Activated naive CD8-positive, alpha-beta T cell treated with anti-CD3 and anti-CD28 coated beads, Interleukin-2, amount 50 U/mL, for 24 hours (primary cell): ENCODE measurements at regions not wholly inside any gene's neighbourhood (a gene's known extent, or its start where the extent isn't known, plus 50 kb on each side); places are given as distances from the start of the nearest gene placed in this dataset.

Experiments used
- ATAC-seq: fragments of 150-1000 bp; cut with Tn5 transposase; one replicate; pipeline ENCODE4 v1.10.0; 2021
- DNase-seq: peaks from one replicate; pipeline ENCODE4 v3.0.0; 2021
- H3K27ac Mint-ChIP-seq: one replicate; pipeline ENCODE4 v1.8.0; 2021; ENCODE audit warnings: mild to moderate bottlenecking, mixed read lengths
- H3K27me3 Mint-ChIP-seq: one replicate; pipeline ENCODE4 v1.8.0; 2021; ENCODE audit warnings: mixed read lengths
- H3K36me3 Mint-ChIP-seq: one replicate; pipeline ENCODE4 v1.8.0; 2021; ENCODE audit warnings: low read depth, mixed read lengths
- H3K4me1 Mint-ChIP-seq: one replicate; pipeline ENCODE4 v1.8.0; 2021; ENCODE audit warnings: mixed read lengths
- H3K4me3 Mint-ChIP-seq: one replicate; pipeline ENCODE4 v1.8.0; 2021; ENCODE audit warnings: mild to moderate bottlenecking, moderate library complexity, mixed read lengths
- H3K9me3 Mint-ChIP-seq: one replicate; pipeline ENCODE4 v1.8.0; 2021; ENCODE audit warnings: mixed read lengths

DNA sequence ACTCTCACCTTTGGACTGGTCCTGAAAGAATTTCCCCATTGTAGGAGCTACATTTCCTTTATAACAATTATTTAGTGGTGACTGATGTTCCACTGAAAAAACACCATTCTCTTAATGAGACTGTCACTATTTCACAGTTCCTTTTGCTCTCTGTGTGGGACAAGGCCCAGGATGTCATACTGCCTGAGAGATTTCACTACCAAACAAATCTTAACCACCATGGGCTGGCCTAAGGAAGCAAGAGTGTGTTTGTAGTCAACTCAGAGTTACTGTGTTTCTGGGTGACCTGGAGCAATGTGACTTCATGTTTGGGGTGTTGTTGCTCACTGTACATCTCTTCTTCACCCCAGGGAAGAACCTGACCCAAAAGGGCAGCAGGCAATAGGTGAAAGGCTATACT is 50.1 kb upstream of the ZNF608 start:
- no peak overlapping the region for H3K27ac Mint-ChIP-seq
- no peaks in the 10 kb centered on the region for H3K27me3 Mint-ChIP-seq
- H3K4me1 Mint-ChIP-seq: no peaks in the 10 kb centered on the region
- H3K4me3 Mint-ChIP-seq: no peak overlapping the region
- no peak for DNase-seq
- H3K9me3 Mint-ChIP-seq: no peaks in the 10 kb centered on the region
- ATAC-seq: no peak
- H3K36me3 Mint-ChIP-seq: no peaks in the 10 kb centered on the region

DNA sequence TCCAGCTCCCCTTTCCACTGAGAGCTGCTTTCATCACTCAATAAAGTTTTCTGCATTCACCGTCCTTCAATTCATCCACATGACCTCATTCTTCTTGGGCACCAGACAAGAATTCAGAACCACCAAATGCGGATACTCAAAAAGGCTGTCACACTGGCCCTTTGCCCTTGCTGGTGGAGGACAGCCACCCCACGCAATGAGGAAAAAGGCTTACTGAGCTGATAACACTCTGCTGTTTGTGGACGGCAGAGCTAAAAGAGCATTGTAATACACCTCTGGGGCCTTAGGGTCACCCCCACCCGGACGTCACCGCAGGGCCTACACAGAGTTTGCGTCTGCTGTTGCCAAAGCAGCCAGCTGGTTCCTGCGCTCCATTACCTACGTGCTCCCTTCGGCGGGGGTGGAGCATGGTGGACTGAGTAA is 51.2 kb upstream of the ZNF608 start:
- ATAC-seq: no peak
- no peaks in the 10 kb centered on the region for H3K4me1 Mint-ChIP-seq

DNA sequence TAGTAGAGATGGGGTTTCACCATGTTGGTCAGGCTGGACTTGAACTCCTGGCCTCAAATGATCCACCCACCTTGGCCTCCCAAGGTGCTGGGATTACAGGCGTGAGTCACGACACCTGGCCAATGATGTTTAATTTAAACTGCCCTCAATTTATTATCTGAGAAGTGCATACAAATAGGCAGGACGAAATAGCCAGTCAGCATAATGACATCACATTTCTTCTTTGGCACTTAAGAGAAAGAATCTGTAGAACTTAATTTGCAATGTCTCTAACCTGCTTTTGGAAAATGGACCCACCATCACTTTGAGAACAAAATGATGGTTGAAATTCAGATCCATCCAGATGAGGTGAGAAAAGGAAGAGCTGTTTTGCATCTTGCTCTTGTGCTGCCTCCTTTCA is 52.5 kb upstream of the ZNF608 start:
- Mint-ChIP-seq H3K27me3 (no peaks in the 10 kb centered on the region), H3K36me3 (no peaks in the 10 kb centered on the region), H3K4me3 (no peak overlapping the region), H3K9me3 (peaks cover 3% of the 10 kb centered on the region), H3K4me1 (no peaks in the 10 kb centered on the region), H3K27ac (no peak overlapping the region)
- ATAC-seq: no peak
- no peak for DNase-seq

More for the DNA sequence above, 51.2 kb upstream of the ZNF608 start:
- H3K9me3 Mint-ChIP-seq: no peaks in the 10 kb centered on the region
- DNase-seq: no peak
- H3K27me3 Mint-ChIP-seq: no peaks in the 10 kb centered on the region
- H3K27ac Mint-ChIP-seq: no peak overlapping the region
- H3K36me3 Mint-ChIP-seq: no peaks in the 10 kb centered on the region
- H3K4me3 Mint-ChIP-seq: no peak overlapping the region

DNA sequence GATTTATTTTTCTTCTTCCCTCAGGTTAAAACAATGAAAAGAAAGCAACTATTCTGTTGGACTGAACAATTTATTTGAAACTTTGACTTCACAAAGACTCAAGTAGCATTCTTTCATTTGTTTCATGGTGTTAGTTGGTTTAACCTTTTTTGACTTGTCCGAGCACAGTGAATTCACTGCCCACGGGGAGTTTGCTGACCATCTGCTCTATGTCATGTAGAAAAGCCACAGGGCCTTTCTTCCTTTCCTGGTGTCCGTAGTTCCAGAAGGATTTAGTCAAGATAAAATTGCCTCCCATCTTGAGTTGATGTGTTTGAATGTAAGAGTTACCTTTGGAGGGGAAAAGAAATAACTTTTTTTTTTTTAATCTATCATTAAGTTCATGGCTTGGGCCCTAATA is 55.1 kb upstream of the ZNF608 start:
- Mint-ChIP-seq H3K27ac (no peak overlapping the region), H3K4me3 (no peak overlapping the region), H3K36me3 (no peaks in the 10 kb centered on the region), H3K9me3 (peaks cover 3% of the 10 kb centered on the region), H3K4me1 (no peaks in the 10 kb centered on the region), H3K27me3 (no peaks in the 10 kb centered on the region)
- ATAC-seq (no peak), DNase-seq (no peak)

DNA sequence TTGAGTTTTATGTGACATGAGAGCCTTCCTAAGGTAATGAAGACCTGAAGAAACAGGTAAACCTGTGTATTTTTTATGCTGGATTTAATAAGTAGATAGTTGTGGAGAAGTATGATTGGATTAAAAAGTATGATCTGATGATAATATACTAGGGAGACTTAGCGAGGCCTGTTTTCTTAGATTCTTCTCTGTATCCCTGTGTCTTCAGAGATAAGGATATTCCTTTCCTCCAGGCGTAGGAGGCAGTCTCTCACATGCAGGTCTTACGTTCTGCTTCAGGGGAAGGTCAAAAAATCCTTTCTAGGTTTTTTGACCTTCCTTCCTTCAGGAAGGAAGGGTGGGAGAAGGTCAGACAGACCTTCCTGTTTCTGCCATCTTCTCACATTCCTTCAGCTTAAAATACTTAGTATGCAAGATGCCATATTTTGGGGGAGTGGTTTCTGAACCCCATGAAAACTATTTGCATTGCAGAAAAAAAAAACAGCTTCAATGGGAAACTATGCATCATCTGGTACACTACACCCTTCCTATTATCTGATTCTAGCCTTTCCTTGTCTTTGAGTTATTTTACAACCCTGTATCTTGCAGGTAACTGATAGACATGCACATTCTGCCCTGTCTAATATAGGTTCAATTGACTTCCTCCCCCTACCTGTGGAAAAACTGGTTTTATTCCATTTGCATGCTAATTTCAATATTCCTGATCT is 57.3 kb upstream of the ZNF608 start:
- H3K9me3 Mint-ChIP-seq: peaks cover 3% of the 10 kb centered on the region
- H3K27me3 Mint-ChIP-seq: no peaks in the 10 kb centered on the region
- DNase-seq: no peak
- H3K4me3 Mint-ChIP-seq: no peak overlapping the region
- no peaks in the 10 kb centered on the region for H3K36me3 Mint-ChIP-seq
- no peak overlapping the region for H3K27ac Mint-ChIP-seq
- ATAC-seq: no peak
- H3K4me1 Mint-ChIP-seq: no peaks in the 10 kb centered on the region

DNA sequence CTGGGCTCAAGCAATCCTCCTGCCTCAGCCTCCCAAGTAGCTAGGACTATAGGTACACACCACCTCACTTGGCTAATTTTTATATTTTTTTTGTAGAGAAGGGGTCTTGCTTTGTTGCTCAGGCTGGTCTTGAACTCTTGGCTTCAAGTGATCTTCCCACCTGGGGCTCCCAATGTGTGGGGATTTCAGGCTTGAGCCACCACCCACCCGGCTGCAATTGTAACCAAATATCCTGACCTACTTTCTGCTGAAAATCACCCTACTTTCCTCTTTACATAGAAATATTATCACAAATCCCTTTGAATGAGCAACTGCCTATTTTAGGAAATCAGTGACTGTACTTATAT is 59.6 kb upstream of the ZNF608 start:
- Mint-ChIP-seq H3K4me1 (no peaks in the 10 kb centered on the region), H3K36me3 (no peaks in the 10 kb centered on the region), H3K9me3 (peaks cover 3% of the 10 kb centered on the region), H3K27me3 (peaks cover 3% of the 10 kb centered on the region), H3K27ac (no peak overlapping the region), H3K4me3 (no peak overlapping the region)
- DNase-seq: no peak
- no peak for ATAC-seq

DNA sequence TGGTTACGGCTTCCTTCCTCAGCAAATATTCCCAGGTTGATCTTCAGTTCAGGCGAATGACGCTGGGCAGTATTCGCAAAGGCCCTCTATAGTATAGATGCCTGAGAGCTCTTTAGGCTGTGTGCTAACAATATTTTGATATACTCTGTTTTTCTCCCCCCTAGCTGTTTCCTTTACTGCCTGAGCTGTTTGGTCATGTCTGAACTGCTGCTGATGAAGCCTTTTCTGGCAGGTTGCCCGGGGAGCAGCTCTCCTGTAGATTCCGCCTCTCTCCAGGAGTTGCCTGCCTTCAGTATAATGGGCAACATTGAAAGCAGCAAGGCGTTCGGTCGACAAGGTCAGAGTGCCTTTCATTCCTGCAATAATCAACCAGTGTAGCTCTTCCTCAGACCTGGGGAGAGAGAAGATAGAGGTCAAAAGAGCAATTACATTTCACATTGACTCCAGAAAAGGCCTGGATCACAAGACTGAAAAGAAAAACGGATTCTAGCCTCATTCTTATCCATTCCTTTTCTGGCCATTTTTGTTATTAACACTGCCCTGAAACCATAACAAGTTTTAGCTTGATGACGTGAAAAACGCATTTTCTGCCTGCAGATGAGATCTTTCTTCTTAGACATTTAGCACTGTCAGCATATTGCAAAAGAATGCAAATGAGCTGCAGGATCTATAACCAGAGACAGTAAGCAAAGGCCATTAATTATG is 60.1 kb upstream of the ZNF608 start:
- no peak overlapping the region for H3K27ac Mint-ChIP-seq

DNA sequence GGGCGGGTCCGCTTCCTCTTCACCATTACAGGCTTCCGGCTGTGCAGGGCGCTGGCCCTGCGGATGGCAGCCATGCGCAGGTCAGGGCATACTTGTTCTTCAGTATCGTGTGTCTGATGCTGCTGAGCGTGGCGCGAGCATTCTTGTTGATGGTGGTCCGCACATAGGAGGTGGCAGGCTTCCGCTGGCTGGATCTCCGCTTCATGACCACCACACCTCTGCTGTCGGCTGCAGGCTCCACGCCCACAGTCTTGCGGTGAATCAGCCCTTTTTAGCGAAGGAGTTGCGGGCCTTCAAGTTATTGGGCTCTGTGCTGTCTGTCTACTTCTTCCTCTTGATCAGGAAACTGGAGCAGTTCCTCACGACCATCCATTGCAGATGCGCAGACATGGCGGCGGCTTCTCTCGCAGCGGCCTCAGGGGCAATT is 62.4 kb upstream of the ZNF608 start:
- Mint-ChIP-seq H3K9me3 (no peaks in the 10 kb centered on the region), H3K36me3 (no peaks in the 10 kb centered on the region), H3K27me3 (peaks cover 5% of the 10 kb centered on the region), H3K4me3 (no peak overlapping the region), H3K27ac (no peak overlapping the region), H3K4me1 (no peaks in the 10 kb centered on the region)
- no peak for ATAC-seq
- no peak for DNase-seq

More for the DNA sequence above, 60.1 kb upstream of the ZNF608 start:
- Mint-ChIP-seq H3K4me1 (no peaks in the 10 kb centered on the region), H3K36me3 (no peaks in the 10 kb centered on the region), H3K27me3 (peaks cover 5% of the 10 kb centered on the region), H3K9me3 (peaks cover 3% of the 10 kb centered on the region), H3K4me3 (no peak overlapping the region)
- DNase-seq (no peak), ATAC-seq (no peak)

DNA sequence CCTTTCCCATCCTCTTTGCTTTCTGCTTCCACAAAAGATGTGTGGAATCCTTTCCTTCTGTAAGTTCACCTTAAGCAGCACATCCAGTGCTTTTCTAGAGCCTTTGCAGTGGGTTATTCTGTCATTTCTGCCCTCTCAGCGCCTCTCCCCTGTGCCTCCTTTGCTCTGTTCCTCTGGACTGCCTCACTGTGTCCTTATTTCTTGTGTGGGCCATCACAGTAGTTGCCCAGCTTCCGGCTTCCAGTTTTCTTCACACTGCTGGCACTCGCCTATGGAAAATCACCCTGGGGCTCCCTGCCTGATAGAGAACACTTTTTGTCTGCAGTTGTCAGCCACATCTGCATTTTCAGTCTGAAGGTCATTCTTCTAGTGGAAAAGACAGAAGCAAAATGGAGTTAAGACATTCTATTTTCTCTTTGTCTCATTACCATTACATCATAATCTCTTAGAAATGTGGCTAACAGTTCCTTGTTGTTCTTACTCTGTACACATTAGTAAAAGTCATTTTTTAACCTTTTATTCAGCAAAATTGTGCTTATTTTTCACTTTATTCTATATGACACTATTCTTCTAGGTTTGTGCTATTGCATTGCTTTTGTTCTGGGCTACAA is 64.1 kb upstream of the ZNF608 start:
- DNase-seq (no peak), ATAC-seq (no peak)
- H3K27ac Mint-ChIP-seq: no peak overlapping the region
- no peaks in the 10 kb centered on the region for H3K4me1 Mint-ChIP-seq
- no peaks in the 10 kb centered on the region for H3K36me3 Mint-ChIP-seq
- H3K27me3 Mint-ChIP-seq: peaks cover 5% of the 10 kb centered on the region
- no peak overlapping the region for H3K4me3 Mint-ChIP-seq
- H3K9me3 Mint-ChIP-seq: no peaks in the 10 kb centered on the region

DNA sequence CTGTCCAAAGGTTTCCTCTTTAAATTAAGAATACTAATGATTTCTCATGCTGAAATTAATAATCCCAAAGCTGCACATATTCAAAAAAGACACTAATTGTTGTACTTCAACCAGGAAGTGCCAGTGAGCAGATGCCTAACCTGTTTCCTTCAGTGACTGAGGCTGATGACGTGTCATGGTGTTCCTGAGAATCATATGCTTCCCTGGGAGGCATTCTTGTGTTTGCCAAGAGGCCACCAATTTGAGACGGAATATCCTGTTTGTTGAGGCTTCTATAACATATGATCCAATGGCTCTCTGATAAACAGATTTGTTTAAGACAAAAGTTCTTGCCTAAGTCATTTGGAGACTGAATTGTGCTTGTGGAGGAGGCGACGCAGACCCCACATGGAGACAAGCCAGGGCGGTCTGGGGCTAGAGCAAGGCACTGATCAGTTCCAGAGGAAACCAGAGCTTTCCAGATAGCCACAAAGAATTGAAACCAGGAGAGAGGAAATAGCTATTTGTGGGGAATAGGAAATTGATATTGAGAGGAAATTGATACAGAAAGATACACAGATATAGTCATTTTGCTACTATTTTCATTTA is 66.4 kb upstream of the ZNF608 start:
- H3K4me3 Mint-ChIP-seq: no peak overlapping the region
- H3K27ac Mint-ChIP-seq: no peak overlapping the region
- H3K36me3 Mint-ChIP-seq: no peaks in the 10 kb centered on the region
- no peaks in the 10 kb centered on the region for H3K4me1 Mint-ChIP-seq
- peaks cover 5% of the 10 kb centered on the region for H3K27me3 Mint-ChIP-seq
- no peak for DNase-seq
- no peaks in the 10 kb centered on the region for H3K9me3 Mint-ChIP-seq
- no peak for ATAC-seq

DNA sequence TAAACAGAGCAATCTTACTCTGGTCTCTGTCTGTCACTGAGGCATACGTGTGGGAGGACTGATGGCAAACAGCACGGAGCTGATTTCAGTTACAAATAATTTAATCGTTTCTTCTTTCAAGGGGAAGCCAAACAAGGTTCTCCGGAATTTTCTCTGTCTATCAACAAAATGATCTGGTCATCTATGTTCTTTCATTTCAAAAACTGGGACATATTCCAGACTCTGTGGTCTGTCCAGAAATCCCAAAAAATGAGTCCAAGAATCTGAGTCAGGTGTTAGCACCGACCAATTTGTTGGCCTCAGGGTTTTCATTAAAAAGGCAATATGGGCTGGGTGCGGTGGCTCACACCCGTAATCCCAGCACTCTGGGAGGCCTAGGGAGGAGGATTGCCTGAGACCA is 69.9 kb upstream of the ZNF608 start:
- Mint-ChIP-seq H3K4me3 (no peak overlapping the region), H3K27me3 (no peaks in the 10 kb centered on the region), H3K4me1 (no peaks in the 10 kb centered on the region), H3K27ac (no peak overlapping the region), H3K9me3 (peaks cover 4% of the 10 kb centered on the region), H3K36me3 (no peaks in the 10 kb centered on the region)
- ATAC-seq (no peak), DNase-seq (no peak)

DNA sequence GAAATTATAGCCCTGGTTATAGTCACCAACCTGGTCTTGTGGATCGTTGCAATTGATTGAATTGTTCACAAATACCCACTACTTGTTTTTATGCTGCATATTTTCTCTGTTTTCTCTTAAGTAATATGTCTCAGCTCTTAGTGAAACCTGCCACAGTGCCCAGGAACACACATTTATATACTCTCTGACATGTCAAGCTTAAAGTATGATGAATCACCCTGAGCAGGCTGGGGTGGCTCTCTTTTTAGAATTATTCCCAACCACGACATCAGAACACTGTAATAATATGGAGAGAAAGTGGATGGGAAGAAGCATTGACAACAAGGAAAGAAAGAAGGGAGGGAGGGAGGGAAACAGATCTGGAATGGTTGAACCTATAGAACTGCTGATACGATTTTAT is 72.8 kb upstream of the ZNF608 start:
- H3K9me3 Mint-ChIP-seq: peaks cover 5% of the 10 kb centered on the region
- ATAC-seq (no peak), DNase-seq (no peak)
- H3K27ac Mint-ChIP-seq: no peak overlapping the region
- no peak overlapping the region for H3K4me3 Mint-ChIP-seq
- no peaks in the 10 kb centered on the region for H3K4me1 Mint-ChIP-seq
- no peaks in the 10 kb centered on the region for H3K27me3 Mint-ChIP-seq
- no peaks in the 10 kb centered on the region for H3K36me3 Mint-ChIP-seq

DNA sequence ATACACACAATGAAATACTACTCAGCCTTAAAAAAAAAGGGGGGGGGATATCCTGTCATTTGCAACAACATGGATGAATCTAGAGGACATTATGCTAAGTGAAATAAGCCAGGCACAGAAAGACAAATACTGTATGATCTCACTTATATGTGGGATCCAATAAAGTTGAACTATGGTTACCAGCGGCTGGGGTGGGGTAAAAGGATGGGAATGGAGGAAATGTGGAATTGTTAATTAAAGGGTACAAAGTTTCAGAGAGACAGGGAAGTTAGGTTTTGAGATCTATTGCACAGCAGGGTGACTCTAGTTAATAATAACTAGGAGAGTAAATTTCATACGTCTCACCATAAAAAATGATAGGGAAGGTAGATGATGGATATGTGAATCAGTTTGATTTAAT is 76.2 kb upstream of the ZNF608 start:
- no peak overlapping the region for H3K4me3 Mint-ChIP-seq
- H3K36me3 Mint-ChIP-seq: no peaks in the 10 kb centered on the region
- H3K9me3 Mint-ChIP-seq: peaks cover 5% of the 10 kb centered on the region
- H3K27me3 Mint-ChIP-seq: no peaks in the 10 kb centered on the region
- H3K27ac Mint-ChIP-seq: no peak overlapping the region
- DNase-seq: no peak
- peaks cover 3% of the 10 kb centered on the region for H3K4me1 Mint-ChIP-seq
- no peak for ATAC-seq

DNA sequence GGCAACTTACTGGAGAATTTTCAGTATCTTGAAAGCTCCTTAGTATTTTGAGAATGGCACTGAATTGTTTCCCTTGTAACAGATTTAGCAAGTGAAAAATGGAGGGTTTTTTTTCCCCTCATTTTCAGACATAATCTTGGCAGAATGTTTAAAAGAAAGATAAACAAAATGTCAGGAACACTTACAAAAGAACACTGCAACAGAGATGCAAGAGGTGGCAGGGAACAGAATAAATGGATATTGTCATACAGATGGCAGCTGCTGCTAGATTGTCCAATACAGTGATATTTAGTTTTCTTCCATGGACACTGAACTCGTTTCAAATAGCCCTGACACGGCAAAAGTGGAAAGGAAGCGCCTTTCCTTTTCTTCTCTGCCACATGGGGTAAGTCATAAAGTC is 76.9 kb upstream of the ZNF608 start:
- H3K27ac Mint-ChIP-seq: no peak overlapping the region
- H3K4me1 Mint-ChIP-seq: peaks cover 3% of the 10 kb centered on the region
- no peaks in the 10 kb centered on the region for H3K36me3 Mint-ChIP-seq
- no peak for ATAC-seq
- H3K27me3 Mint-ChIP-seq: no peaks in the 10 kb centered on the region
- H3K9me3 Mint-ChIP-seq: peaks cover 5% of the 10 kb centered on the region
- no peak overlapping the region for H3K4me3 Mint-ChIP-seq
- no peak for DNase-seq

DNA sequence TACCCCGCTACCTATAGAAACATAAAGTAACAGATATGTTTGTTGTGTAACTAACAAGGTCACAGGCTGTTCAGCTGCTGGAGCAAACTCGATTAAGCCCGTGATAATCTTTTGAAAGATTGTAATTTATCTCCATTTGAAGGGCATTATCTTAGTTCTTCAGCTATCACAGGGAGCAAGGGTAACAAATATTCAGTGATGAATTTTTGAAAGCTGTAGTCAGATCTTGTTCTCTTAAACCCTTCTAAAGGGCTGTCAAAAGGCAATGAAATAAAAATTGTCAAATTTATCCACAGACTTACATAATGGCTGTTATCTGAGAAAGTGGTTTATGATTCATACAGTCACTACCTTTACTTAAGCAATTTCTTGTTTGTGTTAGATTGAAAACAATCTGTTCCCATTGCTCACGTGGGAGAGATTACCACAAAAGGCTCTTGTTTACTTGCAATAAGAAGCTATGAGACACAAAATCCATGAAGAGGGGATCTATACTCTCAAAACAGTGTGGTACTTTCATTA is 78.3 kb upstream of the ZNF608 start:
- ATAC-seq: no peak
- no peak for DNase-seq
- H3K9me3 Mint-ChIP-seq: peaks cover 5% of the 10 kb centered on the region
- no peak overlapping the region for H3K4me3 Mint-ChIP-seq
- H3K4me1 Mint-ChIP-seq: peaks cover 3% of the 10 kb centered on the region
- H3K36me3 Mint-ChIP-seq: no peaks in the 10 kb centered on the region
- H3K27me3 Mint-ChIP-seq: no peaks in the 10 kb centered on the region
- H3K27ac Mint-ChIP-seq: no peak overlapping the region
